ENCODE measurements at regions not wholly inside any gene's neighbourhood (a gene's known extent, or its start where the extent isn't known, plus 50 kb on each side); places are given as distances from the start of the nearest gene placed in this dataset.

GRCh38 chr6:100952006-100952405 lies 70.9 kb upstream of the ASCC3 start:
- Histone ChIP-seq H3K79me2 (ENCODE audit: insufficient read depth, low read length) (no peaks in the 10 kb centered on the region), H3K4me1 (ENCODE audit: insufficient read depth, low read length) (no peaks in the 10 kb centered on the region), H4K20me1 (ENCODE audit: insufficient read depth, low read length) (no peaks in the 10 kb centered on the region), H2AFZ (ENCODE audit: low read length) (no peak overlapping the region), H3K9me3 (ENCODE audit: low read depth, low read length) (no peaks in the 10 kb centered on the region), H3K4me3 (ENCODE audit: insufficient read depth, low read length) (no peak overlapping the region), H3K4me2 (ENCODE audit: insufficient read depth, low read length) (no peak overlapping the region), H3K27me3 (ENCODE audit: insufficient read depth, low read length) (no peaks in the 10 kb centered on the region), H3K27ac (ENCODE audit: low read depth, low read length) (no peak overlapping the region), H3K36me3 (ENCODE audit: insufficient read depth, low read length) (no peaks in the 10 kb centered on the region)
- no peak for TF ChIP-seq CTCF (IDR thresholded peaks at IDR 0.05; ENCODE audit: extremely low read depth, low read depth, low read length)
- no peak for DNase-seq (ENCODE audit: insufficient read length, low spot score, missing footprints)

DNA sequence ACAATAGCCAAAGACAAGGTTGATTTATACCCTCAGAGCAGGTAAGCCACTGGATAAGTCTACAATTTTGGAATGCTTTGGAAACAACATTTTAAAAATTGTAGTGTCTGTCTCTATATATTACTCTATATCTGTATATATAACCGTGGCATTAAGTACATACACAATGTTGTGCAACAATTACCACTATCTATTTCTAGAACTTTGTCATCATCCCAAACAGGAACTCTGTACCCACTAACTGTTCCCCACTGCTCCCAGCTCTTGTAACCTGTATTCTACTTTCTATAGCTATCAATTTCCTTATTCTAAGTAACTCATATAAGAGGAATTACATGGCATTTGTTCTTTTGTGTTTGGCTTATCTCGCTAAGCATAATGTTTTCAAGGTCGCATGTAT lies 78.2 kb upstream of the ASCC3 start:
- H3K27me3 ChIP-seq (ENCODE audit: insufficient read depth, low read length), result no peaks in the 10 kb centered on the region
- H4K20me1 ChIP-seq (ENCODE audit: insufficient read depth, low read length), result no peaks in the 10 kb centered on the region
- DNase-seq (ENCODE audit: insufficient read length, low spot score, missing footprints), result no peak
- no peak overlapping the region for H3K4me2 ChIP-seq (ENCODE audit: insufficient read depth, low read length)
- H3K79me2 ChIP-seq (ENCODE audit: insufficient read depth, low read length), result no peaks in the 10 kb centered on the region
- no peak overlapping the region for H2AFZ ChIP-seq (ENCODE audit: low read length)
- H3K36me3 ChIP-seq (ENCODE audit: insufficient read depth, low read length), result no peaks in the 10 kb centered on the region
- no peaks in the 10 kb centered on the region for H3K4me1 ChIP-seq (ENCODE audit: insufficient read depth, low read length)
- TF ChIP-seq CTCF (IDR thresholded peaks at IDR 0.05; ENCODE audit: extremely low read depth, low read depth, low read length), result no peak
- no peak overlapping the region for H3K4me3 ChIP-seq (ENCODE audit: insufficient read depth, low read length)
- H3K9me3 ChIP-seq (ENCODE audit: low read depth, low read length), result no peaks in the 10 kb centered on the region
- H3K27ac ChIP-seq (ENCODE audit: low read depth, low read length), result no peak overlapping the region

GRCh38 chr6:100962466-100962865 lies 81.3 kb upstream of the ASCC3 start:
- H3K4me2 ChIP-seq (ENCODE audit: insufficient read depth, low read length), result no peak overlapping the region
- H2AFZ ChIP-seq (ENCODE audit: low read length), result no peak overlapping the region
- no peak for DNase-seq (ENCODE audit: insufficient read length, low spot score, missing footprints)

DNA sequence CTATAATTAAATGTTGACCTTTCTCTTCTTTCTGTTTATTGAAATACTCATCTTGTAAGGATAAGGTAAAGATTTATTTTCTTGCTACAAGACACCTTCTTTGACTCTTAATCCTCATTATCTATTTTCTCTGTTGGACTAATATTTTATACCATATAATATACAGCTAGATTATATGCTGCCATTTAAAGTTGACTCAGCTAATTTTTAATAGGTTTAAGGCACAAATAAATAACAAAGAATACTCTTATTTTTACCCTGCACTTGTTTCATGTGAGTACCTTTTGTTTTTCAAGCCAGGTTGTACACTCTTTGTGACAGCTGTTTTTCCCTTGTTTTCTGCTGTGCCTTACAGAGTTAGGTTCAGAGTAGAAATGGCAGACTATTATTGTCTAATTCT lies 83.9 kb upstream of the ASCC3 start:
- Histone ChIP-seq H3K27me3 (ENCODE audit: insufficient read depth, low read length) (no peaks in the 10 kb centered on the region), H3K27ac (ENCODE audit: low read depth, low read length) (no peak overlapping the region), H3K36me3 (ENCODE audit: insufficient read depth, low read length) (no peaks in the 10 kb centered on the region), H3K4me3 (ENCODE audit: insufficient read depth, low read length) (no peak overlapping the region), H3K9me3 (ENCODE audit: low read depth, low read length) (no peaks in the 10 kb centered on the region), H3K4me1 (ENCODE audit: insufficient read depth, low read length) (no peaks in the 10 kb centered on the region), H4K20me1 (ENCODE audit: insufficient read depth, low read length) (no peaks in the 10 kb centered on the region), H3K4me2 (ENCODE audit: insufficient read depth, low read length) (no peak overlapping the region), H3K79me2 (ENCODE audit: insufficient read depth, low read length) (no peaks in the 10 kb centered on the region), H2AFZ (ENCODE audit: low read length) (no peak overlapping the region)
- no peak for DNase-seq (ENCODE audit: insufficient read length, low spot score, missing footprints)
- no peak for TF ChIP-seq CTCF (IDR thresholded peaks at IDR 0.05; ENCODE audit: extremely low read depth, low read depth, low read length)

More at GRCh38 chr6:100962466-100962865, 81.3 kb upstream of the ASCC3 start:
- Histone ChIP-seq H3K79me2 (ENCODE audit: insufficient read depth, low read length) (no peaks in the 10 kb centered on the region), H3K4me3 (ENCODE audit: insufficient read depth, low read length) (no peak overlapping the region), H3K4me1 (ENCODE audit: insufficient read depth, low read length) (no peaks in the 10 kb centered on the region), H3K36me3 (ENCODE audit: insufficient read depth, low read length) (no peaks in the 10 kb centered on the region), H3K27me3 (ENCODE audit: insufficient read depth, low read length) (no peaks in the 10 kb centered on the region), H4K20me1 (ENCODE audit: insufficient read depth, low read length) (no peaks in the 10 kb centered on the region), H3K9me3 (ENCODE audit: low read depth, low read length) (no peaks in the 10 kb centered on the region), H3K27ac (ENCODE audit: low read depth, low read length) (no peak overlapping the region)
- no peak for TF ChIP-seq CTCF (IDR thresholded peaks at IDR 0.05; ENCODE audit: extremely low read depth, low read depth, low read length)
